ENCODE measurements at regions not wholly inside any gene's neighbourhood (a gene's known extent, or its start where the extent isn't known, plus 50 kb on each side); places are given as distances from the start of the nearest gene placed in this dataset.
A peak's percentile ranks its signal among the peaks of the same experiment; 100 is the strongest.

- no peak for TF ChIP-seq CTCF (IDR thresholded peaks at IDR 0.05)
- ATAC-seq (ENCODE audit: insufficient number of reproducible peaks, low FRiP score, low read depth) (no peak), DNase-seq (ENCODE audit: low spot score) (no peak)
- Histone ChIP-seq H3K27me3 (replicated peaks; ENCODE audit: insufficient read depth) (no peaks in the 10 kb centered on the region), H3K4me3 (no peak overlapping the region), H3K27ac (no peak overlapping the region), H3K36me3 (no peaks in the 10 kb centered on the region), H3K9me3 (no peaks in the 10 kb centered on the region), H3K4me1 (ENCODE audit: control insufficient read depth in 1 of 2, low read depth in 2 of 2) (no peaks in the 10 kb centered on the region)
Measured at GRCh38 chr18:27449104-27449503, 264.0 kb upstream of the CHST9 start.

GRCh38 chr18:27447930-27448329 is 262.8 kb upstream of the CHST9 start:
- no peaks in the 10 kb centered on the region for H3K9me3 ChIP-seq
- no peak overlapping the region for H3K27ac ChIP-seq
- H3K27me3 ChIP-seq (replicated peaks; ENCODE audit: insufficient read depth) = no peaks in the 10 kb centered on the region
- ATAC-seq (ENCODE audit: insufficient number of reproducible peaks, low FRiP score, low read depth) (peak; percentile 12), DNase-seq (ENCODE audit: low spot score) (no peak)
- no peak overlapping the region for H3K4me3 ChIP-seq
- no peak for TF ChIP-seq CTCF (IDR thresholded peaks at IDR 0.05)
- H3K4me1 ChIP-seq (ENCODE audit: control insufficient read depth in 1 of 2, low read depth in 2 of 2) = no peaks in the 10 kb centered on the region
- no peaks in the 10 kb centered on the region for H3K36me3 ChIP-seq

GRCh38 chr18:27447451-27447881 is 262.4 kb upstream of the CHST9 start:
- H3K4me1 ChIP-seq (ENCODE audit: control insufficient read depth in 1 of 2, low read depth in 2 of 2) = no peaks in the 10 kb centered on the region
- H3K27me3 ChIP-seq (replicated peaks; ENCODE audit: insufficient read depth) = no peaks in the 10 kb centered on the region
- no peak overlapping the region for H3K4me3 ChIP-seq
- no peaks in the 10 kb centered on the region for H3K36me3 ChIP-seq
- DNase-seq (ENCODE audit: low spot score) (no peak), ATAC-seq (ENCODE audit: insufficient number of reproducible peaks, low FRiP score, low read depth) (no peak)
- no peaks in the 10 kb centered on the region for H3K9me3 ChIP-seq
- H3K27ac ChIP-seq = no peak overlapping the region
- no peak for TF ChIP-seq CTCF (IDR thresholded peaks at IDR 0.05)

- DNase-seq (ENCODE audit: low spot score) = no peak
- no peak for TF ChIP-seq CTCF (IDR thresholded peaks at IDR 0.05)
- Histone ChIP-seq H3K36me3 (no peaks in the 10 kb centered on the region), H3K27me3 (replicated peaks; ENCODE audit: insufficient read depth) (no peaks in the 10 kb centered on the region), H3K9me3 (no peaks in the 10 kb centered on the region), H3K27ac (no peak overlapping the region), H3K4me3 (no peak overlapping the region), H3K4me1 (ENCODE audit: control insufficient read depth in 1 of 2, low read depth in 2 of 2) (no peaks in the 10 kb centered on the region)
- ATAC-seq (ENCODE audit: insufficient number of reproducible peaks, low FRiP score, low read depth) = no peak
Measured at GRCh38 chr18:27430595-27430994, 245.5 kb upstream of the CHST9 start.

- Histone ChIP-seq H3K4me3 (no peak overlapping the region), H3K4me1 (ENCODE audit: control insufficient read depth in 1 of 2, low read depth in 2 of 2) (no peaks in the 10 kb centered on the region), H3K27ac (no peak overlapping the region), H3K27me3 (replicated peaks; ENCODE audit: insufficient read depth) (no peaks in the 10 kb centered on the region), H3K36me3 (no peaks in the 10 kb centered on the region), H3K9me3 (no peaks in the 10 kb centered on the region)
- no peak for DNase-seq (ENCODE audit: low spot score)
- no peak for ATAC-seq (ENCODE audit: insufficient number of reproducible peaks, low FRiP score, low read depth)
- TF ChIP-seq CTCF (IDR thresholded peaks at IDR 0.05) = no peak
Measured at GRCh38 chr18:27428716-27429475, 243.8 kb upstream of the CHST9 start.
